GM18867 (cell line): ENCODE measurements at regions not wholly inside any gene's neighbourhood (a gene's known extent, or its start where the extent isn't known, plus 50 kb on each side); places are given as distances from the start of the nearest gene placed in this dataset.

Experiments used
- ATAC-seq: cut with Tn5 transposase; IDR thresholded peaks from one replicate; pipeline ENCODE4 v1.9.1; 2021; ENCODE audit warnings: mild to moderate bottlenecking, moderate library complexity; ENCODE audit not compliant: unreplicated experiment

DNA sequence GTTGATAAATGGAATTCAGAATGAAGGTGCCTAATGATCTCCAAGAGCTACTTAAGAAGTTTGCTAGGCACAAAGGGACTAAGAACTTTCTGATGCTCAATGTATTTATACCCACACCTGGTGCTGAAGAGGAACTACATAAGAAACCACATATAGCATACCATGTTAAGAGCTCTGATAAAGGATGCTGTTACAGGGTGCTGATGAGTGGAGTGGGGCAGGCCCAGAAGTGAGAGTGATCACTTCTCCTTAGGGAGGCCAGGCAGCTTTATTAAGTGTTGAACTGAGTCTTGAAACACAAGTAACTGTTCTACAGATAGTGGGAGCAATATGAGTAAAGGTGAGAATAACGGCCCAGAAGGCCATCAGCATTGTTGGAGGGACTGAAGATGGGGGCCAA is 68.3 kb upstream of the CHRDL1 start:
- ATAC-seq: no peak

DNA sequence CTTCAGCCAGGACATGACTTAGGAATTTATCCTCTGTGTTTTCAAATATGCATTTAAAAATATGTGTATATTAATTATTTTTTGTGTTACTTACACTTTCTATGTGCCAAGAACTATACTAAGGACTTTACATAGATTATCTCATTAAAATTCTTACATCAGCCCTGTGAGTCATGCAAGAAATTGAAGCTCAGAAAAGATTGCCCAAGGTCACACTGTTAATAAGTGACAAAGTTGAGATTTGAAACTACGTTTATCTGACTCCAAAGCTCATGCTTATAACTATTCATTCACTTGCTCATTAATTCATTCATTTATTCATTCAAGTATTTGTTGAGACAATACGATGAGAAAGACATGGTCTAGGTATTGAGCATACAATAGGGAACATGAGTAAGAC is 62.9 kb upstream of the CHRDL1 start:
- ATAC-seq: no peak

GRCh38 chrX:110853610-110854009 is 58.0 kb upstream of the CHRDL1 start:
- peak; percentile 42 for ATAC-seq

DNA sequence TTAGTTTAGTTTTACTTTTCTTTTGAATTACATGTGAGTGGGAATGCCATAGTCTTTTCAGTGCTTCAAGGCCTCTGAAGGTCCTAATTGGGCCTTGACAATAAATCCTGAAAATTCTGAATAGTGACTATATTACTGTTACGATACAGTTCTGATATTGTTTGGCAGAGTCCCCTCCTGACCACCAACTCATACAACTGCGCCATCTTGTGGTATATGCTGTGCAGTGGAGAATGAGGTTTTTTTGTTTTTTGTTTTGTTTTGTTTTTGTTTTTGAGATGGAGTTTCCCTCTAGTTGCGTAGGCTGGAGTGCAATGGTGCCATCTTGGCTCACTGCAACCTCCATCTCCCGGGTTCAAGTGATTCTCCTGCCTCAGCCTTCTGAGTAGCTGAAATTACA is 56.6 kb upstream of the CHRDL1 start:
- peak; percentile 44 for ATAC-seq

DNA sequence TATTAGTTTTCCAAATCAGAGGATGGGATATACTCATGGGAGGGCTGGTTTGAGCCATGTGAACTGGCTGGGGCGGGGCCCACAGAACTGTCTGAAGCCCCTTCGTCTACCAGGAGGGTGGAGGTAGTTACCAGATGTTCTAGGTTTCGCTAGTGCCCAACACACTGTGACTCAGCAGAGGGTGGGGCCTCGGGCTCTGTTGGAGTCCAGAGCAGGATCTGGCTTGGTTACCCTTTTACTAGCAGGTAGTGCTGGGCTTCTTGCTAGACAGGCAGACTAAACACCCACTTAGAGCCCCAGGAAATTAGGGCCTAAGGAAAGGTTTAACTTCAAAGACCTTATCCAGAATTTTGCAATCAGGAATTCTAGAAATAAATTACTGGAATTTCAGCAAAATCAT is 56.2 kb upstream of the CHRDL1 start:
- ATAC-seq: peak; percentile 30

- peak; percentile 63 for ATAC-seq
These were observed 51.7 kb upstream of the CHRDL1 start for GRCh38 chrX:110847334-110847733.

DNA sequence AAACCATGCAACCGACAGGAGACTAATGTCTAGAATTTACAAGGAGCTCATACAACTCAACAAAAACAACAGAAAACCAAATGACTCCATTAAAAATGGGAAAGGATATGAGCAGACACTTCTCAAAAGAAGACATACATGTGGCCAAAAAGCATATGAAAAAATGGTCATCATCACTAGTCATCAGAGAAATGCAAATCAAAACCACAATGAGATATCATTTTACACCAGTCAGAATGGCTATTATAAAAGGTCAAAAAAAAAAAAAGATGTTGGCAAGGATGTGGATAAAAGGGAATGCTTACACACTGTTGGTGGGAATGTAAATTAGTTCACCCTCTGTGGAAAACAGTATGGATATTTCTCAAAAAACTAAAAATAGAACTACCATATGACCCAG is 50.5 kb upstream of the CHRDL1 start:
- ATAC-seq: no peak
